ENCODE measurements at regions not wholly inside any gene's neighbourhood (a gene's known extent, or its start where the extent isn't known, plus 50 kb on each side); places are given as distances from the start of the nearest gene placed in this dataset.

DNA sequence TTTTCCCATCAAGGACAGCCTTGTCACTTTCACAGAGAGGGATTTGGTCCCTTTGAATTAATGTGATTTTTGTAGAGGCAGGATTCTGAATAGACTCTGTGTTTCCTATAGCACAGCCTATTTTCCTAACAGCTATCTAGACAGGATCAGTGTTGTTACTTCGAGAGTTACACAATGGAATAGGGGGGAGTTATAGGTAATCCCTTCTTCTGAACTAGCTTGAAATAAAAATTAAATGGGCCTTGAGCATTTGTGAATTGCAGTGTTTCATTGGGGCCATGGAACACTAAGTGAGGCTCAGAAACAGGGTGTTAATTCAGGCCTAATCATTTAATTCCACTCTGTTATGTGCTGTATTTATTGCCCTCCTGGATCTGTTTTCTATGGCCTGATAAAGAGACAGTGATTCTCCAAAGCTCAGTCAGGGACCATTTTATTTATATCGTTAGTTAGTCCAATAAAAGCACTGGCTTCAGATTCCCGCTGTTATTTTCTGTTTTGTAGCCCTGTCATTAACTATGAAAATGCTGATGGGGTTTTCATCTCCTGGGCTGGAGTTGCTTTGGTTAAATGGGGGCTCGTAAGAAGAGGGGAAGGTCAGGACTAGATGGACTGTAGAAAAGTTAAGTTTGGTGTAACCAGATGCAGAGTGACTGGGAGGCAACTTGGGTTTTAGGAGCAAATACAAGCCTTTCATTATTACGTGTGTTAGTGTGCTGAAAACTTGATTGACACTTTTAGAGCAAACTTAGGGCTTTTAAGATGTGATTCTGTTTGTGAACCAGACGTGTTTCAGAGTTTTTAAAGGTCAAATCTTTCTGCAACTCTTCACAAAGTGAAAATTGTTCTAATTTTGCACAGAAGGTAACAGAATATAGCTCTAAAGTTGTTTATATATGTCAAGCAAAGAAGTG is 461.0 kb upstream of the HNRNPA3 start:
- in situ Hi-C loops (cut with MboI; ENCODE audit: low sequenced_read_pairs), result no loop called here

GRCh38 chr2:176752295-176752694 is 460.3 kb upstream of the HNRNPA3 start:
- in situ Hi-C loops (cut with MboI; ENCODE audit: low sequenced_read_pairs), result no loop called here

DNA sequence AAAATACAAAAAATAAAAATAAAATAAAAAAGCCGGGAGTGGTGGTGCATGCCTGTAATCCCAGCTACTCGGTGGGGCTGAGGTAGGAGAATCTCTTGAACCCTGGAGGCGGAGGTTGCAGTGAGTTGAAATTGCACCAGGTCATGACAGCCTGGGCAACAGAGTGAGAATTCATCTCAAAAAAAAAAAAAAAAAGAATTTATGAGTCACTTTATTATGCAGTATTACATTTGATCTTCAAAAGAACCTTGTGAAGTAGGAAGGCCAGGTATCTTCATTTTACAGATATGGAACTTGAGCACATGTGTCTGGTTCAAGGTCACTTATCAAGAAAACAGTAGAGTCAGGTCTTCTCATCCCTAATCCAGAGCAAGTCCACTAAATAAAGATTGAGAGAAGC is 459.4 kb upstream of the HNRNPA3 start:
- in situ Hi-C loops (cut with MboI; ENCODE audit: low sequenced_read_pairs), result no loop called here

- in situ Hi-C loops (cut with MboI; ENCODE audit: low sequenced_read_pairs), result no loop called here
Observed at GRCh38 chr2:176753752-176754474, 458.7 kb upstream of the HNRNPA3 start.

- in situ Hi-C loops (cut with MboI; ENCODE audit: low sequenced_read_pairs), result no loop called here
Observed at GRCh38 chr2:176755537-176756135, 457.0 kb upstream of the HNRNPA3 start.

DNA sequence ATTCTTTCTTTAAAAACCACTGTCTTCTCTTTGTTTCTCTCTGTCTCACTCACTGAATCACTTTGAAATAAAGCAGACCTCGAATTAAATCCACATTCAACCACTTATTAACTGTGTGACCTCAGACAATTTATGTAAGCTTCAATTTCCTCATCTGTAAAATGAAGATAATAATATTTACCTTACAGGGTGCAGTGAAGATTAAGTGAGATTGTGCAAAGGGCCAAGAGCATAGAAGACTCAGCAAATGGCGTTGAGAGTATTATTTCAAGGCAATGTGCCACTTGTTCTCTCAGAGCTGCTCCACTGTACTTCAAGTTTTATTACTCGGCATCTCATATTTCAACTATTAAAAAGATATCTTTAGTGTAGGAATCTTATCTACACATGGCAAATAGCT is 454.2 kb upstream of the HNRNPA3 start:
- in situ Hi-C loops (cut with MboI; ENCODE audit: low sequenced_read_pairs), result no loop called here

DNA sequence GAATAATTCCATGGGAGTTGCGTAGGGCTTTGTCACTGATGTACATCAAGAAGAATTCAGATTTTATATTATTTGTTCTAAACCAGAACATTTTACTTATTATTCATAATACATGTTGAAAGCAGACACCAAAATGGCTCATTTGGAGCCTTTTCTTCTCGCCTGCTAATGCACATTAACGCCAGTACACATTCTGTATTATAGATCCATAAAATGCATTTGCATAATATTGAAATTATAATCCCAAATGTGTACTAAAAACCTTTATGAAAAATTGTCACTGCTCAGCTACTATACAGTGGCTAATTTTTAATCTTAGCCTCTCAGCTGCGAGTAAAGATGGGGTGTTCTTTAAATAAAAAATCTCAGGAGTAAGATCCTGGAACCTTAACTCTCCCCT is 452.2 kb upstream of the HNRNPA3 start:
- in situ Hi-C loops (cut with MboI; ENCODE audit: low sequenced_read_pairs), result no loop called here

- in situ Hi-C loops (cut with MboI; ENCODE audit: low sequenced_read_pairs), result no loop called here
Observed at GRCh38 chr2:176763130-176763529, 449.5 kb upstream of the HNRNPA3 start.

GRCh38 chr2:176763851-176764404 is 448.7 kb upstream of the HNRNPA3 start:
- in situ Hi-C loops (cut with MboI; ENCODE audit: low sequenced_read_pairs), result no loop called here

DNA sequence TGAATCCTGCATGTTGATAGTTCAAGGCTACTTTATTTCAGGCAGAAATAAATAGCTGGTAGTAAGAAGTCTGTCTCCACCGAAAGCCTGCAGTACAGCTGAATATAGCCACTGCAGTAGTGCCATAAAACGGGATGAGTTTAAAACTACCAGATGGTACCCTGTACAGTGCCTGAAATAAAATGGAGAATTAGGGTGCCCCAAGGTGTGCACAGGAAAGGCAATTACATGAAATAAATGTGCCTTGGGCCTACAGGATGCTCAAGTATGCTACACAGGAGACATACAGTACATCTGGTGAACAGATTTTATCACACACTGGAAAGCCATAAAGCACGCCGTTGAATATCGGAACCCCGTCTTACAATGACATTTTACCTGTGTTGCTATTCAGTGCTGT is 447.7 kb upstream of the HNRNPA3 start:
- in situ Hi-C loops (cut with MboI; ENCODE audit: low sequenced_read_pairs), result no loop called here

- in situ Hi-C loops (cut with MboI; ENCODE audit: low sequenced_read_pairs), result no loop called here
Observed at GRCh38 chr2:176766005-176766404, 446.6 kb upstream of the HNRNPA3 start.

DNA sequence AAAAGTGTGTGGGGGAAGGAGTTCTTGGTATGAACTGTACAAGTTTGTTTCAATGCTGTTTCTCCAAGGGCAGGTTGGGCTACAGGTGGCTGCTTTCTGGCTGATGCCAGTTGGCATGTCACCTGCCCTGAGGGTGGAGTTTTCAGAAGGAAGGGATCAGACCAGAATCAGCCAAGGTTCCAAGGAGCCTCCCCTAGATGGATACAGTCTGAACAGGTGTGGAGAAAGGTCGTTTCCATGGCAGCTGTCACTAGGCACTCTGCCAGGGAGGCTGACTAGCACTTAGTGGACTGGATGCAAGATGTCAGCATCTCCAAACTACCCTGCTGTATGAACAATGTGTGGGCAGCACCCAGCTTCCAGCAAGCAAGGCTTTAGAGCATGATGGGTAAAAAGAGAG is 444.4 kb upstream of the HNRNPA3 start:
- in situ Hi-C loops (cut with MboI; ENCODE audit: low sequenced_read_pairs), result no loop called here

- in situ Hi-C loops (cut with MboI; ENCODE audit: low sequenced_read_pairs), result no loop called here
Observed at GRCh38 chr2:176769021-176769420, 443.6 kb upstream of the HNRNPA3 start.

- in situ Hi-C loops (cut with MboI; ENCODE audit: low sequenced_read_pairs), result no loop called here
Observed at GRCh38 chr2:176769499-176770370, 442.9 kb upstream of the HNRNPA3 start.

GRCh38 chr2:176772816-176773215 is 439.8 kb upstream of the HNRNPA3 start:
- in situ Hi-C loops (cut with MboI; ENCODE audit: low sequenced_read_pairs), result no loop called here

DNA sequence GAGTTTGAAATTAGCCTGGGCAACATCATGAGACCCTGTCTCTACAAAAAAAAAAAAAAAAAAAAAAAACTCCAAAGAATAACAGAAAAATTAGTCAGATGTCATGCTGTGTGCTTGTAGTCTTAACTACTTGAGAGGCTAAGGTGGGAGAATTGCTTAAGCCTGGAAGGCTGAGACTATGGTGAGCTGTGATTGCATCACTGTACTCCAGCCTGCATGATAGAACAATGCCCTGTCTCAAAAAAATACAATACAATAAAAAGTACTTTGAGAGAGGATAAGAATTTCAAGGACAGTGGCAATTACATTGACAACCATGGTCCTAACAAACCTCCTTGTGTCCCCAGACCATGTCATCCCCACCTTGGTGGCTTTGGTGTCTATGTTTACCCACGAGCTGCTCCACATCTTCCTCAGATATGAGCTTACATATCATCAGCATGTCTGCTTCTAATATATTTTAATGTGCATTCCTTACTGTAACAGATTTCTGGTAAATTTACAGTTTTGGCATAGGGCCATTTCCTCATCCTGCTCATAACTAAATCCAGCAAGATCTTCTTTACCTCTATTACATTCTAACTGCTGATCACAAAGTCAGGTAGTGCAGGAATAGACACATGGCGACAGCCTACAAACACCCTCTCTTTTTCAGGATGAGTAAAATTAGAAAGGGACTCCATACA is 437.7 kb upstream of the HNRNPA3 start:
- in situ Hi-C loops (cut with MboI; ENCODE audit: low sequenced_read_pairs), result no loop called here

- in situ Hi-C loops (cut with MboI; ENCODE audit: low sequenced_read_pairs), result no loop called here
Observed at GRCh38 chr2:176777262-176777661, 435.3 kb upstream of the HNRNPA3 start.

- in situ Hi-C loops (cut with MboI; ENCODE audit: low sequenced_read_pairs), result no loop called here
Observed at GRCh38 chr2:176779917-176780316, 432.7 kb upstream of the HNRNPA3 start.

- in situ Hi-C loops (cut with MboI; ENCODE audit: low sequenced_read_pairs), result no loop called here
Observed at GRCh38 chr2:176780348-176780747, 432.2 kb upstream of the HNRNPA3 start.
